RWPE2 (cell line): ENCODE measurements at regions not wholly inside any gene's neighbourhood (a gene's known extent, or its start where the extent isn't known, plus 50 kb on each side); places are given as distances from the start of the nearest gene placed in this dataset.

Source experiments
- ATAC-seq: fragments of 200-7000 bp; cut with Tn5 transposase; 3 replicates; pipeline ENCODE4 v1.9.1; 2021; ENCODE audit warnings: low read depth
- DNase-seq: peaks from one replicate; pipeline ENCODE4 v3.0.0-alpha.2; 2020; ENCODE audit warnings: low spot score
- H3K27ac ChIP-seq: fragments of 450-650 bp; 2 replicates; pipeline ENCODE4 v1.5.1; 2017; ENCODE audit warnings: mild to moderate bottlenecking; ENCODE audit not compliant: poor library complexity, severe bottlenecking
- H3K27me3 ChIP-seq: fragments of 250-450 bp; sonication (Bioruptor Pico); 2 replicates; pipeline ENCODE4 v1.5.1; 2021; ENCODE audit warnings: mild to moderate bottlenecking, moderate library complexity; ENCODE audit not compliant: insufficient read depth, poor library complexity, severe bottlenecking
- H3K36me3 ChIP-seq: fragments of 250-450 bp; sonication (Bioruptor Pico); 2 replicates; pipeline ENCODE4 v1.5.1; 2020; ENCODE audit warnings: low read depth, mild to moderate bottlenecking, moderate library complexity
- H3K4me1 ChIP-seq: fragments of 250-450 bp; sonication (Bioruptor Pico); 2 replicates; pipeline ENCODE4 v1.5.1; 2021; ENCODE audit warnings: mild to moderate bottlenecking, moderate library complexity; ENCODE audit not compliant: insufficient read depth, poor library complexity, severe bottlenecking
- H3K4me3 ChIP-seq: fragments of 250-450 bp; sonication (Bioruptor Pico); 2 replicates; pipeline ENCODE4 v1.5.1; 2021; ENCODE audit warnings: mild to moderate bottlenecking, moderate library complexity; ENCODE audit not compliant: severe bottlenecking
- H3K9me3 ChIP-seq: fragments of 250-450 bp; sonication (Bioruptor Pico); 2 replicates; pipeline ENCODE4 v1.5.1; 2021; ENCODE audit warnings: mild to moderate bottlenecking, moderate library complexity; ENCODE audit not compliant: severe bottlenecking
- TF ChIP-seq, protein P1 (sequence below): fragments of 450-650 bp; IDR thresholded peaks from one replicate; pipeline ENCODE4 v1.5.1; 2017; ENCODE audit warnings: mild to moderate bottlenecking, moderate library complexity; ENCODE audit not compliant: poor library complexity, severe bottlenecking

DNA sequence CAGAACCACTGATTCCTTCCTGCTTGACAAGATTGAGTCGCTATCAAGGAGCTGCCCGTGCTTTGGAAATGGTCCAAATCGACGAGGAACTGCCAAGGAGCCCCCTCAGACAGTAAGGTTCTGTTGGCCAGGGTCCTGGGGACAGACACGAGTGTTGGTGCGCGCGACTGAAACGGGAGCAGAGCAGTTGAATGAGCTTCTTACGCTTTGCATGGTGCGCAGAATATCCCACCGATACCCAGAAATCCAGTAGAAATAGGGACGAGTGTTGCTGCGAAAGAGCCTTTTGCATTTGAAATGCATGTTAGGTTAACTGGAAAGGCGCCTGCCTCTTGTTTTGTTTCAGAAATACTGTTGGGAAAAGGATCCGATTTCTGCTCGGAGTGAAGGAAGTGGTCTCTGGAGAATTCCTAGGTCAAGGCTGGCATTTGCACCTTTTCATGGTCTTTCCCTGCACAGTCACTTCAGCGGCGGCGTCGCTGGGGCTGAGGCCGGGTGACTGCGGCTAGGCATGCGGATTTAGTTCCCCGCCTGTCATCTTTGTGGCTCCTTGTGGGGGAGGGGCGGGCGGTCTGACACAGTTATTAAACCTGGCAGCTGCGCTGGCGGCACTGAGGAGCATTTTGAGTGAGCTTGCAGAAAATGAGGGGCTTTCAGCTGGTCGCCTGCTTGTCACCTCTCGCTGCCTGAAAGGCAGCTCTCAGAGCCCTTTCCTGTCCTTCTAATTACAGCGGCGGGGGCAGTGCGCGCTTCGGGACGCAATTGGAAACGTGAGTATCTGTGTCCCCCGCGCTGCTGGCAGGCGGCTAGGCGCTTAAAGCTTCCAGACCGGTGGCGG lies 51.5 kb upstream of the TRIM2 start:
- Histone ChIP-seq H3K27me3 (peaks cover 14% of the 10 kb centered on the region), H3K4me3 (peak overlapping the region; percentile 30), H3K27ac (no peak overlapping the region), H3K9me3 (no peaks in the 10 kb centered on the region), H3K4me1 (peaks cover 10% of the 10 kb centered on the region), H3K36me3 (no peaks in the 10 kb centered on the region)
- no peak for DNase-seq
- TF ChIP-seq, protein P1, sequence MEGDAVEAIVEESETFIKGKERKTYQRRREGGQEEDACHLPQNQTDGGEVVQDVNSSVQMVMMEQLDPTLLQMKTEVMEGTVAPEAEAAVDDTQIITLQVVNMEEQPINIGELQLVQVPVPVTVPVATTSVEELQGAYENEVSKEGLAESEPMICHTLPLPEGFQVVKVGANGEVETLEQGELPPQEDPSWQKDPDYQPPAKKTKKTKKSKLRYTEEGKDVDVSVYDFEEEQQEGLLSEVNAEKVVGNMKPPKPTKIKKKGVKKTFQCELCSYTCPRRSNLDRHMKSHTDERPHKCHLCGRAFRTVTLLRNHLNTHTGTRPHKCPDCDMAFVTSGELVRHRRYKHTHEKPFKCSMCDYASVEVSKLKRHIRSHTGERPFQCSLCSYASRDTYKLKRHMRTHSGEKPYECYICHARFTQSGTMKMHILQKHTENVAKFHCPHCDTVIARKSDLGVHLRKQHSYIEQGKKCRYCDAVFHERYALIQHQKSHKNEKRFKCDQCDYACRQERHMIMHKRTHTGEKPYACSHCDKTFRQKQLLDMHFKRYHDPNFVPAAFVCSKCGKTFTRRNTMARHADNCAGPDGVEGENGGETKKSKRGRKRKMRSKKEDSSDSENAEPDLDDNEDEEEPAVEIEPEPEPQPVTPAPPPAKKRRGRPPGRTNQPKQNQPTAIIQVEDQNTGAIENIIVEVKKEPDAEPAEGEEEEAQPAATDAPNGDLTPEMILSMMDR, result no peak
- peak; percentile 15; the same call in 2 of the 3 replicates for ATAC-seq

DNA sequence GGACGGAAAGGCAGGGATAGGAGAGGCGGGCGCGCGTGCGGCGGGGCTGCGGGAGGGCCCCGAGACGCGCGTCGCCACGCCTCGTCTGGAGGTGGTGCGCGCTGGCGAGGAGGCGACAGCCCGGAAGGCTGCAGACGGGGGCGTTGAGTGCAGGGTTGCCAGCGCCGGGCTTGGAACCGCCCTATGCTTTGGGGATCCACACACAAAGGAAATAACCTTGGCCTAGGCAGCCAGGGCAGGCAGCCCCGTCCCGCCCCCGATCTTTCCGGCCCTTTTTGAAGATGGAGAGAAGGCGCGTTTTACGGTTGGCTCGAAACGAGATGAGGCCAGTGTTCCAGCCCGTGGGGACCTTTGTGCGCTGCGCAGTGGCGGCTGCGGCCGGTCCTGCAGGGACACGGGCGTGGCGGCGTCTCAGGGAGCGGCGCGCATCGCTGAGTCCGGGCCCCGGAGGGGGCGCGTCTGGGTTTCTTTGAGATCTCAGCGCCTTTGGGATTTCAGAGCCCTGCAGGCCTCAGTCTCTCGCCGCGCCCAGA lies 50.8 kb upstream of the TRIM2 start:
- DNase-seq, result no peak
- Histone ChIP-seq H3K27ac (no peak overlapping the region), H3K36me3 (no peaks in the 10 kb centered on the region), H3K27me3 (peaks cover 20% of the 10 kb centered on the region), H3K9me3 (no peaks in the 10 kb centered on the region), H3K4me1 (peaks cover 10% of the 10 kb centered on the region), H3K4me3 (peak overlapping the region; percentile 30)
- TF ChIP-seq, protein P1, result no peak
- peak; percentile 74 for ATAC-seq

DNA sequence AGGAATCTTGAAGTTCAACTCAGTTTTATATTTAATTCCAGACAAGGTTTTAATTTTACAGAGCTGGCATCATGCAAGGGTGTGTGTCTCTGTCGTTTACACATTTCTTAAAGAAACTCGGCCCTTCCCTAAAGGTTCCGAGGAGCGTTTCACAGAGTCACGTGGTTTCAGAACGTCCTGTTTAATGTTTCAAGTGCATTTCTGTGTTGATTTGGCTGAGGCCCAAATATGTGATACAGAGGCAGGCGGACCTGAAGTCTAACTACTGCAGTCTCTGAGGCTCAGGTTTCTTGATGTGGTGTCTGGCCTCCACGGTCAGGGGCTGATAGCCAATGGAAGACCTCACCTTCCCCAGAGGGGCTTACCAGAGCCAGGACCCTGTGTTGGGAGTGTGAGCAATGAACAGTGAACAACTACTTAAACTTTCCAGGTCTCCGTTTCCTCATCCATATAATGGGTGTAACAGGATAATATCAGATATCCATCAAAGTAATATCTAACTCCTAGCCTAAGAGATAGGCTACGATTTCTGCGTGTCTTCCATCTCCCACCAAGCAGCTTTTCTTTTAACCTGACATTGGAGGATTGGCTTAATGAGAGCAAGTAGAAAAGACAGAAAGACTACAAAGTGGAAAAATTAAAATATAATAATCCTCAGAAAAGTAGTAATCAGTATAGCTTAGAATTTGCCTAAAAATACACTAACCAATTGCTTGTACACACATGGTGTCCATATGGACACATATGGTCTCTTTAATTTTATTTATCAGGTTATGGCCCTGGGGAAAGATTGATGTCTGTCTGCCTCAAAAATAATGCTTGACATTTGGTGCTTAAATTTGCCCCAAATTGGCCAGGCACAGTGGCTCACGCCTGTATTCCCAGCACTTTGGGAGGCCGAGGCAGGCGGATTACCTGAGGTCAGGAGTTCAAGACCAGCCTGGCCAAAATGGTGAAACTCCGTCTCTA lies 50.0 kb upstream of the TRIM2 start:
- peaks cover 10% of the 10 kb centered on the region for H3K4me1 ChIP-seq
- no peak overlapping the region for H3K27ac ChIP-seq
- peaks cover 23% of the 10 kb centered on the region for H3K27me3 ChIP-seq
- no peak for DNase-seq
- H3K36me3 ChIP-seq, result no peaks in the 10 kb centered on the region
- H3K4me3 ChIP-seq, result peak overlapping the region; percentile 30
- ATAC-seq, result peak; percentile 52
- no peaks in the 10 kb centered on the region for H3K9me3 ChIP-seq
- TF ChIP-seq, protein P1, result no peak
